PC-9 (cell line): ENCODE measurements at regions not wholly inside any gene's neighbourhood (a gene's known extent, or its start where the extent isn't known, plus 50 kb on each side); places are given as distances from the start of the nearest gene placed in this dataset.

Experiments used
- BruUV-seq: library from RNA; stranded (reverse); fragments of 400-500 nt; replicated peaks from 2 replicates; lab custom pipeline; 2021; lab: Mats Ljungman, UMichigan
- CTCF ChIA-PET: fragments of 300-600 bp; sonication (Branson Sonifier 250); formaldehyde crosslinking; loops from one replicate; lab custom pipeline; 2022; ENCODE audit warnings: antibody characterized with exemption; lab: Charles Lee
- POLR2A ChIA-PET: fragments of 300-600 bp; sonication (Branson Sonifier 250); formaldehyde crosslinking; loops from one replicate; lab custom pipeline; 2022; ENCODE audit warnings: antibody characterized with exemption; ENCODE audit not compliant: unreplicated experiment; lab: Charles Lee
- DNase-seq, 2 experiments: peaks; one replicate each; pipeline versions ENCODE4 v3.0.0 to v3.0.0-alpha.2; 2015 to 2022; ENCODE audit warnings: mixed read lengths in 1 of 2
- H2AFZ ChIP-seq: fragments of 200-600 bp; sonication (generic); 2 replicates; pipeline ENCODE4 v1.8.1; 2017; ENCODE audit warnings: antibody characterized with exemption
- H3F3A ChIP-seq: fragments of 200-600 bp; sonication (generic); 2 replicates; pipeline ENCODE4 v1.8.1; 2017; ENCODE audit warnings: antibody characterized with exemption, mild to moderate bottlenecking, low read depth; ENCODE audit not compliant: insufficient read depth
- H3K27ac ChIP-seq: fragments of 200-600 bp; sonication (generic); 2 replicates; pipeline ENCODE4 v1.6.1; 2016; ENCODE audit warnings: mixed run types
- H3K27me3 ChIP-seq: fragments of 200-600 bp; sonication (generic); 2 replicates; pipeline ENCODE4 v1.6.1; 2016; ENCODE audit warnings: low read depth, mixed run types; ENCODE audit not compliant: insufficient read depth
- H3K36me3 ChIP-seq: fragments of 200-600 bp; sonication (generic); 2 replicates; pipeline ENCODE4 v1.6.1; 2016; ENCODE audit warnings: low read depth, mixed run types
- H3K4me1 ChIP-seq: fragments of 200-600 bp; sonication (generic); replicated peaks from 2 replicates; pipeline ENCODE4 v1.6.1; 2016; ENCODE audit warnings: mixed run types; ENCODE audit not compliant: insufficient read depth
- H3K4me2 ChIP-seq: fragments of 200-600 bp; sonication (generic); 2 replicates; pipeline ENCODE4 v1.6.1; 2017; ENCODE audit warnings: mixed run types
- H3K4me3 ChIP-seq: fragments of 200-600 bp; sonication (generic); 2 replicates; pipeline ENCODE4 v1.6.1; 2016; ENCODE audit warnings: mixed run types
- H3K79me2 ChIP-seq: fragments of 200-600 bp; sonication (generic); 2 replicates; pipeline ENCODE4 v1.6.1; 2017; ENCODE audit warnings: low read depth, mixed run types
- H3K9me2 ChIP-seq: fragments of 200-600 bp; sonication (generic); 2 replicates; pipeline ENCODE4 v1.8.1; 2017; ENCODE audit warnings: mild to moderate bottlenecking; ENCODE audit not compliant: insufficient read depth
- H3K9me3 ChIP-seq: fragments of 200-600 bp; sonication (generic); 2 replicates; pipeline ENCODE4 v1.8.1; 2016; ENCODE audit warnings: low read depth; ENCODE audit not compliant: insufficient read depth
- H4K20me1 ChIP-seq: fragments of 200-600 bp; sonication (generic); 2 replicates; pipeline ENCODE4 v1.8.1; 2017; ENCODE audit not compliant: insufficient read depth
- CTCF ChIP-seq: fragments of 200-600 bp; sonication (generic); conservative IDR thresholded peaks from 2 replicates; pipeline ENCODE4 v1.6.1; 2017; ENCODE audit warnings: mixed run types, antibody characterized with exemption, mild to moderate bottlenecking, moderate library complexity
- EZH2 ChIP-seq: fragments of 200-600 bp; sonication (generic); IDR thresholded peaks from 2 replicates; pipeline ENCODE4 v1.8.0; 2017; ENCODE audit warnings: antibody characterized with exemption, low read depth
- intact Hi-C: fragments of 100-400 bp; cut with micrococcal nuclease; formaldehyde crosslinking; loops from one replicate; pipeline ENCODE4 v1.10.0; 2022; ENCODE audit not compliant: unreplicated experiment

- no peak for DNase-seq
- no peaks in the 10 kb centered on the region for H3K4me1 ChIP-seq
- no TSS peak for BruUV-seq
- intact Hi-C loops: no loop called here
- H3K9me2 ChIP-seq: no peaks in the 10 kb centered on the region
- no peak overlapping the region for H3K4me3 ChIP-seq
- TF ChIP-seq EZH2 (no peak), CTCF (no peak)
- H3K9me3 ChIP-seq: peaks cover 5% of the 10 kb centered on the region
- no peaks in the 10 kb centered on the region for H4K20me1 ChIP-seq
- no peaks in the 10 kb centered on the region for H3K79me2 ChIP-seq
- H3K36me3 ChIP-seq: no peaks in the 10 kb centered on the region
- H3F3A ChIP-seq: no peaks in the 10 kb centered on the region
- no peaks in the 10 kb centered on the region for H3K27me3 ChIP-seq
- H3K4me2 ChIP-seq: no peak overlapping the region
- CTCF ChIA-PET: no interaction called here
- POLR2A ChIA-PET: no interaction called here
- no peak overlapping the region for H2AFZ ChIP-seq
- no peak overlapping the region for H3K27ac ChIP-seq
These were observed 74.9 kb upstream of the UST start for GRCh38 chr6:148671952-148672351.

GRCh38 chr6:148674306-148674705 lies 72.5 kb upstream of the UST start:
- Histone ChIP-seq H4K20me1 (no peaks in the 10 kb centered on the region), H3K4me2 (no peak overlapping the region), H3K36me3 (no peaks in the 10 kb centered on the region), H3K9me3 (peaks cover 5% of the 10 kb centered on the region; the same call in 1 of the 2 replicates), H3K4me3 (no peak overlapping the region), H3K4me1 (no peaks in the 10 kb centered on the region), H2AFZ (no peak overlapping the region), H3K79me2 (no peaks in the 10 kb centered on the region), H3K27me3 (no peaks in the 10 kb centered on the region), H3K27ac (no peak overlapping the region), H3K9me2 (no peaks in the 10 kb centered on the region), H3F3A (no peaks in the 10 kb centered on the region)
- intact Hi-C loops: no loop called here
- BruUV-seq: no TSS peak
- ChIA-PET POLR2A (no interaction called here), CTCF (no interaction called here)
- TF ChIP-seq CTCF (no peak), EZH2 (no peak)
- DNase-seq: no peak

- TF ChIP-seq CTCF: no peak
- TF ChIP-seq EZH2: no peak
- no peak for DNase-seq
- intact Hi-C loops: no loop called here
- Histone ChIP-seq H3K9me2 (no peaks in the 10 kb centered on the region), H3K27me3 (no peaks in the 10 kb centered on the region), H3K4me2 (no peak overlapping the region), H4K20me1 (no peaks in the 10 kb centered on the region), H2AFZ (no peak overlapping the region), H3K79me2 (no peaks in the 10 kb centered on the region), H3K36me3 (no peaks in the 10 kb centered on the region), H3K27ac (no peak overlapping the region), H3K4me1 (no peaks in the 10 kb centered on the region), H3F3A (no peaks in the 10 kb centered on the region), H3K4me3 (no peak overlapping the region), H3K9me3 (no peaks in the 10 kb centered on the region; the same call in 1 of the 2 replicates)
- ChIA-PET CTCF (no interaction called here), POLR2A (no interaction called here)
- no TSS peak for BruUV-seq
These were observed 69.0 kb upstream of the UST start for GRCh38 chr6:148677594-148678476.
